Thyroid gland (tissue), 4 donors: ENCODE measurements at regions not wholly inside any gene's neighbourhood (a gene's known extent, or its start where the extent isn't known, plus 50 kb on each side); places are given as distances from the start of the nearest gene placed in this dataset.

Experiments
- DNase-seq, 2 donors: peaks; one replicate each; pipeline ENCODE4 v3.0.0-alpha.2; 2019
- H3K27ac ChIP-seq, 3 donors: fragments of 200-600 bp; sonication (generic); 1 replicate in 2 of 3; 2 replicates in 1 of 3; pipeline ENCODE4 v1.5.1; 2016 to 2019; ENCODE audit warnings: mild to moderate bottlenecking in 1 of 3, moderate library complexity in 1 of 3
- H3K27me3 ChIP-seq: fragments of 200-600 bp; sonication (generic); one replicate; pipeline ENCODE4 v1.5.1; 2019
- H3K36me3 ChIP-seq, 2 donors: fragments of 200-600 bp; sonication (generic); one replicate each; pipeline ENCODE4 v1.5.1; 2016 to 2019
- H3K4me1 ChIP-seq, 2 donors: fragments of 200-600 bp; sonication (generic); one replicate each; pipeline ENCODE4 v1.5.1; 2017 to 2019
- H3K4me3 ChIP-seq, 3 donors: fragments of 200-600 bp; sonication (generic); replicated peaks in 1 of 3; 1 replicate in 2 of 3; 2 replicates in 1 of 3; pipeline ENCODE4 v1.5.1; 2016; ENCODE audit warnings: mild to moderate bottlenecking in 1 of 3
- H3K9me3 ChIP-seq: fragments of 200-600 bp; sonication (generic); one replicate; pipeline ENCODE4 v1.5.1; 2017
- CTCF ChIP-seq, 6 experiments: fragments of 200-600 bp in 3 of 6; fragments of 450-650 bp in 3 of 6; sonication (generic) in 3 of 6; IDR thresholded peaks; one replicate each; pipeline ENCODE4 v1.5.1; 2016 to 2019; ENCODE audit warnings: antibody characterized with exemption in 6 of 6, mild to moderate bottlenecking in 2 of 6, inconsistent platforms in 1 of 6, moderate library complexity in 1 of 6
- POLR2A ChIP-seq, 2 donors: fragments of 450-650 bp; IDR thresholded peaks; one replicate each; pipeline ENCODE4 v1.6.1; 2017; ENCODE audit warnings: antibody characterized with exemption in 2 of 2, mild to moderate bottlenecking in 2 of 2, moderate library complexity in 1 of 2
- WGBS, 2 donors: methylation state at CpG; one replicate each; pipeline ENCODE4 v1.1.5; 2017; 5-methylcytosine and 5-hydroxymethylcytosine counted together
- intact Hi-C: fragments of 100-400 bp; cut with DNase I; formaldehyde crosslinking; loops from one replicate; pipeline ENCODE4 v1.15.1; 2023

GRCh38 chr4:59517007-59517406 lies 1683.1 kb upstream of the ADGRL3 start:
- Histone ChIP-seq H3K27ac (no peak overlapping the region), H3K4me1 (no peaks in the 10 kb centered on the region), H3K27me3 (no peaks in the 10 kb centered on the region), H3K4me3 (no peak overlapping the region), H3K9me3 (no peaks in the 10 kb centered on the region), H3K36me3 (no peaks in the 10 kb centered on the region)
- intact Hi-C loops, result no loop called here
- DNase-seq, result no peak
- TF ChIP-seq POLR2A (IDR thresholded peaks at IDR 0.05) (no peak), CTCF (IDR thresholded peaks at IDR 0.05) (no peak)
- 64 to 71% methylated on average over 1 of the region's 2 CpGs for WGBS, 2 donors

GRCh38 chr4:59518005-59518823 lies 1681.9 kb upstream of the ADGRL3 start:
- 95 to 96% methylated on average over 13 to 18 of the region's 22 CpGs for WGBS, 2 donors
- DNase-seq, result no peak
- Histone ChIP-seq H3K36me3 (no peaks in the 10 kb centered on the region), H3K27ac (no peak overlapping the region), H3K9me3 (no peaks in the 10 kb centered on the region), H3K27me3 (no peaks in the 10 kb centered on the region), H3K4me1 (no peaks in the 10 kb centered on the region), H3K4me3 (no peak overlapping the region)
- intact Hi-C loops, result no loop called here
- TF ChIP-seq POLR2A (IDR thresholded peaks at IDR 0.05), result no peak
- TF ChIP-seq CTCF (IDR thresholded peaks at IDR 0.05), result no peak

GRCh38 chr4:59525885-59526284 lies 1674.2 kb upstream of the ADGRL3 start:
- Histone ChIP-seq H3K4me3 (no peak overlapping the region), H3K4me1 (no peaks in the 10 kb centered on the region), H3K27ac (no peak overlapping the region), H3K27me3 (no peaks in the 10 kb centered on the region), H3K9me3 (no peaks in the 10 kb centered on the region), H3K36me3 (no peaks in the 10 kb centered on the region)
- no peak for DNase-seq
- TF ChIP-seq POLR2A (IDR thresholded peaks at IDR 0.05) (no peak), CTCF (IDR thresholded peaks at IDR 0.05) (no peak)
- intact Hi-C loops, result no loop called here

- DNase-seq, result no peak
- H3K9me3 ChIP-seq, result no peaks in the 10 kb centered on the region
- no peak overlapping the region for H3K4me3 ChIP-seq
- H3K36me3 ChIP-seq, result no peaks in the 10 kb centered on the region
- WGBS, 2 donors, result 59 to 77% methylated on average over 1 of the region's 1 CpG
- H3K4me1 ChIP-seq, result no peaks in the 10 kb centered on the region
- no peak overlapping the region for H3K27ac ChIP-seq
- intact Hi-C loops, result no loop called here
- TF ChIP-seq CTCF (IDR thresholded peaks at IDR 0.05) (no peak), POLR2A (IDR thresholded peaks at IDR 0.05) (no peak)
- H3K27me3 ChIP-seq, result no peaks in the 10 kb centered on the region
Observed at GRCh38 chr4:59535541-59535940, 1664.6 kb upstream of the ADGRL3 start.

- Histone ChIP-seq H3K27me3 (no peaks in the 10 kb centered on the region), H3K4me3 (no peak overlapping the region), H3K27ac (no peak overlapping the region), H3K36me3 (no peaks in the 10 kb centered on the region), H3K9me3 (no peaks in the 10 kb centered on the region), H3K4me1 (no peaks in the 10 kb centered on the region)
- 82 to 86% methylated on average over 3 of the region's 3 CpGs for WGBS, 2 donors
- intact Hi-C loops, result no loop called here
- DNase-seq, result no peak
- TF ChIP-seq POLR2A (IDR thresholded peaks at IDR 0.05), result no peak
- no peak for TF ChIP-seq CTCF (IDR thresholded peaks at IDR 0.05)
Observed at GRCh38 chr4:59536428-59536827, 1663.7 kb upstream of the ADGRL3 start.
